Fibroblast of mammary gland (primary cell): ENCODE measurements at regions not wholly inside any gene's neighbourhood (a gene's known extent, or its start where the extent isn't known, plus 50 kb on each side); places are given as distances from the start of the nearest gene placed in this dataset.

Source experiments
- DNase-seq: peaks from one replicate; pipeline ENCODE4 v3.0.0-alpha.2; 2010; ENCODE audit warnings: low read depth
- H3K4me3 ChIP-seq: 2 replicates; pipeline ENCODE4 v1.5.1; 2011; ENCODE audit warnings: low read depth, mild to moderate bottlenecking, low read length, moderate library complexity; ENCODE audit not compliant: control insufficient read depth
- CTCF ChIP-seq: conservative IDR thresholded peaks from 2 replicates; pipeline ENCODE4 v1.5.1; 2011; ENCODE audit warnings: low read depth, low read length, inconsistent platforms; ENCODE audit not compliant: control insufficient read depth, insufficient read depth

DNA sequence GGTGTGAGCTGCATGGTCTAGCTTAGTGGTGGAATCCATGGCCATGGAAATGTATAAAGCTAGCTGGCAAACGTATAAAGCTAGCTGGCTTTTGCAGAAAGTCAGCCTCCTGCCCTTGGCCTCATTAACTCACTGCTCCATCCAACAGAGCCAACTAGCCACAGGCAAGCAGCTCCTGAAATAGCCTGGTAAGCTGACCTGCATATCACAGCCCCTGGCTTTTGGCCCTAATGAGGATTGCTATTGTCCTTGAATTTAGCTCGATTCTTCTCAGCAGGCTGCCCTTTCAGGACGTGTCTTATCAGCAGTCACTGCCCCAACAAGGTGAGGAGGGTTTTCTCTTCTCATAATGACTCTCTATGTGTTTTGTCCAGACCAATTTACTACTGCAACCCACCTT, 446.8 kb downstream of the WDR72 start:
- DNase-seq, result no peak
- TF ChIP-seq CTCF, result no peak
- H3K4me3 ChIP-seq, result no peak overlapping the region

DNA sequence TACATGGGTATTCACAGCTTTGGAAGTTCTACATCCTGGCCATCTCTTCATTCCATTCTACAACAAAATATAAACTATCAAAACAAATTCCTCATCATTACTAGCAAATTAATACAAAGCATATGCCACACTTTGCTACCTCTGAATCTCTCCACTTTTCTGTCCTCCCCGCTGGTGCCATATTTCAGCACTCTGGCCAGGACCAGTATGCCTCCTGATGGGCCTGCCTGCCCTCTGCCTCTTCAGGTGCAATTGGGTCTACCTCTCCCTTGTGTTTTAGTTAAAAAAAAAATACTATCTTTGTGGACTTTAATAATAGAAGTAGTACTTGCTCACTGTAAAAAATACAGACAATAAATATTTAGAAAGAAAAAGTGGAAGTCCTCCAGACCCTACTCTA, 448.8 kb downstream of the WDR72 start:
- no peak for TF ChIP-seq CTCF
- no peak for DNase-seq
- no peak overlapping the region for H3K4me3 ChIP-seq

DNA sequence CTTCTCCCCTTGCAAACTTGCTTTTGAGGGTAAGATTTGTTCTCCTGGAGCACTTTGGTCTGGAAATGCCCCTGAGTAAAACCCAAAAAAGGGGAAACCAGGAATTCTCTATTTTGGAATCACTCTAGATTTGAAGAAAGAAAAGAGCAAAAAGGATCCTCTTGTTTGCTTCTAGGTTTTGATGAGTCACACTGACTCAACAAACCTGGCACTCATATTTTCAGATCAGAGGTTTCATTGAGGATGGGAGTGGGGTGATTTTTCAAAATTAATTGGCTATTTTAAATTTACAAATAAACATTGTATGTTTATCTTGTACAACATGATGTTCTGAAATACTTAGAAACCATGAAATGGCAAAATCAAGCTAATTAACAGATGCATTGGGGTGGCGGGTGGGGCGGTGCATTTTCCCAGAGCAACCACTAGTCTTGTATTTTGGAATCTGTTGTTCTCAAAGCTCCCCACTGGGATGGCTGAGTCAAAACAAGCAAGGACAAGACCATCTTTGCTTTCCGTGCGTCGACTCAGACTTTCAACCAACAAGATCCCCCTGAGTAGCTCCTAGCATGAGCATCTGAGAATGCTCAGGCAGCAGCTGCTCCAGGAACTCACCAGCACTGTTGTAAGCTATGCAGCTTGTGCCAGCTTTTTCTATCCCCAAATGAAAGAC, 451.4 kb downstream of the WDR72 start:
- TF ChIP-seq CTCF, result no peak
- no peak for DNase-seq

DNA sequence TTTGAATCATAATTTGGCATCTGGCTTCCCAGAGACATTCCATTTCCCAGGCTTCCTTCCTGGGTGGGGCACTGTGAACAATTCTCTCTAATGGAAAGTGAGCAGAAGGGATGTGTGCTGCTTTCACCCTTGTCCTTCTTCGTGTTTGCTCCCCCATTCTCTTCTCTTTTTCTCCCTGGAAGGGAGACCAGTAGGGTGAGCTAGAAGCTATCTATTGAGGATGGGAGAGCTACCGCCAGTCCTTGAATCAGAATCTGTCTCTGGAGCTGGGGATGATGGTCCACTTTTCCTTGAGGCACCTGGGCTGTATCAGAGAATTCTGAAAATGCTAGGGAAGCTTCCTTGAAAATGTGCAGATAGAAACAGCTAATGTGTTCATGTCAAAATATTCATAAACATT, 453.9 kb downstream of the WDR72 start:
- TF ChIP-seq CTCF, result no peak
- H3K4me3 ChIP-seq, result no peak overlapping the region
- DNase-seq, result no peak

More for the DNA sequence above, 451.4 kb downstream of the WDR72 start:
- no peak overlapping the region for H3K4me3 ChIP-seq

DNA sequence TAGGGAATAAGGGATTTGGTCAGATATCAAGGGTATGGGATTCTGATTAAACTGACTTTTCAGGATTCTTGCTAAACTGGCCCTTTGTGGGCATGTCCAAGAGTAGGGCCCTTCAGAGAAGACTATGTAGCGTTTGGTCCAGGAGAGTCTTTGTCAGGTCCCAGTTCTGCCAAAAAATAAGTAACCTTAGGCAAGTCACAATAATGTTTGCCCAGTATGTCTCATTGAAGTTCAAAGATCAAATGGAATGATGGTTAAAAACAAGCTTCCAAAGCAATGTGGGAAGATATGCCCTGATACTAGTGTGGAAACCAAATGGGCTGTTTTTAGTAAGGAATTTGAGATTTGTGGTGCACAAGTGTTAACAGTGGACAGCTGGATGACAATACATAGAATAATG, 454.4 kb downstream of the WDR72 start:
- no peak overlapping the region for H3K4me3 ChIP-seq
- TF ChIP-seq CTCF, result no peak
- no peak for DNase-seq

GRCh38 chr15:53297828-53298227, 461.6 kb downstream of the WDR72 start:
- no peak for DNase-seq
- TF ChIP-seq CTCF, result no peak

GRCh38 chr15:53296603-53297002, 462.9 kb downstream of the WDR72 start:
- H3K4me3 ChIP-seq, result no peak overlapping the region
- DNase-seq, result no peak
- no peak for TF ChIP-seq CTCF

More at GRCh38 chr15:53297828-53298227, 461.6 kb downstream of the WDR72 start:
- no peak overlapping the region for H3K4me3 ChIP-seq
